HG02610 (cell line): ENCODE measurements at regions not wholly inside any gene's neighbourhood (a gene's known extent, or its start where the extent isn't known, plus 50 kb on each side); places are given as distances from the start of the nearest gene placed in this dataset.
"Not testable (repeated sequence)": the region's sequence is repeated elsewhere in the genome, so short reads cannot be mapped to it uniquely, and the experiment has no call there.

ENCODE experiments used
- ATAC-seq: cut with Tn5 transposase; IDR thresholded peaks from one replicate; pipeline ENCODE4 v1.9.1; 2021; ENCODE audit warnings: mild to moderate bottlenecking, moderate library complexity; ENCODE audit not compliant: unreplicated experiment

DNA sequence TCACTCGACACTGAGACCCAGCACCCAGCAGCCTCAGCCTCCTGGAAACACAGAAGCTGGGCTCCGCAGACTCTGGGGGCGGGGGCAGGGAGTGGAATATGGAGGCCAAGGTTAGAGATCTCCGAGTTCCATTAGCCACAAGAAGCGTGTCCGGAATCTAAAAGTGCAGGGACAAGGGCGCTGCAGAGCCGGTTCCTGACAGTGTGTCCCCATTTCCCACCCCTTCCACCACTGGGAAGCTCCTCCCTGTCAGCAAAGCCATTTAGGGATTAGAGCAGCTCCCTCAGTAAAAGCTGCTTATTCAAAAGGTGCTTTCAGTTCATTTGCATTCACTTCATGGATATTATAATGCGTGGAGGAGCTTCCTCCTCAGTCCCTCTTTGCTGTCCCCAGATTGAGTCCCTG lies 74.1 kb upstream of the HSPA9 start:
- ATAC-seq: peak; percentile 51

DNA sequence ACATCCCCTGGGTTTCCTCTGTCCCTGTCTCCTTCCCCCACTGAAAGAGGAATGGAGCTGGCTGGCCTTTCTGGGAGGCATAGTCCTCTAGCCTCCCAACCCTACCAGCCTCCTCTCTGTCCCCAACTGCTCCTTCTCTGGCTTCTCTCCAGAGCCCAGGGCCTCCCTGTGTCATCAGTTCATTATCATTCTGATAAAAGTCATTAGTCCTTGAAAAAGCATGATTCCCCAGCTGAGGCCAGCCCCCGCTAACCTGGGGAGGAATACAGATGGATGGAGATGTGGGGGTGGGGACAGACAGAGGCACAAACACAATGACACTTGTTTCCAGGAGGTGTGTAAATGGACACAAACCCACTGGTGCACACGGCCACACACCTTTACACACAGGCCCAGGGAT lies 73.6 kb upstream of the HSPA9 start:
- ATAC-seq: no peak

DNA sequence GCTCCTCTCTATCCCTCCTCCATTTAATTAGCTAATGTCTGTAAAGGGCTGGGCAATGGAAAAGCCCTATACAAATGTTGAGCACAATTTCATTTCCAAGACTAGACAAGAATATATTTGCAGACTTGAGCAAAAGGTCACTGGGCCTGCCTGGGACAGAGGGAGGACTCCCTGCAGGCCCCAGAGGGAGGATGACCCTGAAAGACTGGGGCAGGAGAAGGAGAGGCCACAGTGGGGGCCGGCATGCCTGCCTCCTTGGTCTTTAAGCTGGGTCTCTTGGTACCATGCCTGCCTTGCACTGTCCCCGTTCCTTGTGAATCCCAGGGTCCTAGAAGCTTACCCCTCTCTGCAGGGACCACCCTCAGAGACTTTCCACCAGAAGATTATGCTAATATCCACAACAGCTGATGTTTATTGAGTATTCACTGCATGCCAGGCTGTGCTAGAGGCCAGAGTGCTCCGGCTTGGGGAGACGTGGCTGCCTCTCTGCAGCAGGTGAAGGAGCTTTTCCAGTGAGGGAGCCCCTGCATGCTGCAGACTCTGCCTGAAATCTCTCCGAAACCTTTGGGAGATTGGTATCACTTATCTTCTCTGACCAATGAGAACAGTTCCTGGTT lies 72.7 kb upstream of the HSPA9 start:
- ATAC-seq: no peak

DNA sequence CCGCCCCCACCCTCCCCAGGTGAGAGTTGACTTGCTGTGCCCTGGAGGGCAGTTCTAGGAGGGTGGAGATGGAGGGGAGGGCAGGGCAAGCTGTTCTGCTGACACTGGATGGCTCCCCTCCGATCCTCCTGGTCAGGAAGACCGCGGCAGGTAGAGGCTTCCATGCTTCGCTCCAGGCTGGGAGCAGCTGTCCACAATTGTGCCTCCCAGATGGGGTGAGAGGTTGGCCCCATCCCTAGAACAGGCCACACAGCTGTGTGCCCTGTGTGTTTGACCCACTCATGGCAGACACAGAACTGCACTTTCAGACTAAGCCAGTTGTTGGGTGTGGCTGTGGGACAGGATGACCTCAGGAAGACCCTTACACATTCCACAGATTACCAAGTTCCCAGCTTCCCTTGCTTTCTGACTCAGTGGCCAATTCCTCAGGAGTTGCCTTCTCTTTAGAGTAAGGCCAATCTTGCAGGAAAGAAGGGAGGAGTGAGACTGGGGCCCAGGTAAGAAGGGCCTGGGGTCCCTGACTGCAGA lies 72.1 kb upstream of the HSPA9 start:
- no peak for ATAC-seq

DNA sequence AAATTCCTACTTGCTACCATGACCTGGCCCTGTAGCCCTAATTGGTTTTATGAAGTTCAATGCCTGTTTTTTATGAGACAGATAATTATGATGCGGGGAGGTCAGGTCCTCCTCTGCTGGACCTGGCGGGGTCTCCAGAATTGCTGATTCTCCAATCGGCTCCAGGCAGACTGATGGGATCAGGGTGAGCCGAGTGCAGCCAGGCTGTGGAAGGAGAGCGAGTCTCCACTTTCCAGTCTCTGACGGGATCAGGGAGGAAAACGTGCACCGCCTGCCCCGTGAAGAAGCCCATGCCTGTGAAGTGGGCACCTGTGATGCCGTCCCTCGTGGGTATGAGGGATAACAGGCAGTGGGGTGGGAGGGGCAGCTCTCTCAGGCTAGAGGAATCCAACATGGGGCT lies 71.5 kb upstream of the HSPA9 start:
- no peak for ATAC-seq

DNA sequence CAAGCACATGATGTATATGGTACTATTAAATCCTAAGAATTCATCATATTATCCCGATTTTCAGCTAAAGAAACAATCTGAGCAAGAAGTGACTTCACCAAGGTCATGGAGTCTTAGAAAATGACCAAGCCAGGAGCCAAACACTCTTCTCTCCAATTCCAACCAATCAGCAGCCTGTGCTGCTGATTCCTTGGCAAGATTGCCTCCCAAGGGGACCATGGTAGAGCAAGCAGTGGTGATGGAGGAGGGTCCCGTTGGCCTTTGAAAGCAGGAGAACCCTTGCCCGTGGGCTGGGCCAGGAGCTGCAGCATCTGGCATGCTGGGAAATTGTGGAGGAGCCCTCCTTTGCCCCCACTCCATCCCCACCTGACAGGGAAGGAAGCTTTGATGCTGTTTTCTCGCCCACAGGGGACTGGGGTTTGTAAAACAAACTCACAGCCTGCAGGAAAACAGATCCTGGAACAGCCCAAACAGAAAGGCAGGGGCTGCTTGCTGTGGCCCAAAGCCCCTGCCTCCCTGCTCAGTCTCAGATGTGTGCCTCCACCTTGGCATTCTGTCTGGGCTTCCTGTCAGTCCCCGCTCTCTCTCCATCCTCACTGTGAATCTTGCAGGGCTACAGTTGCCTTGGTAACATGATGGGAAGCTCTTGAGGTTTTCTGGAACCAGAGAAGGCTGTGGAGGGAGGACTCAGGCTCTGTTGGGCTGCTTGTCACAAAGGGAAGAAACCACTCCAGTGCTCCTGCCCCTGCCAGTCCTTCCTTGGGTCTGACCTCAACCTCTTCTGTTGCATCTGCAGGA lies 70.8 kb upstream of the HSPA9 start:
- no peak for ATAC-seq

DNA sequence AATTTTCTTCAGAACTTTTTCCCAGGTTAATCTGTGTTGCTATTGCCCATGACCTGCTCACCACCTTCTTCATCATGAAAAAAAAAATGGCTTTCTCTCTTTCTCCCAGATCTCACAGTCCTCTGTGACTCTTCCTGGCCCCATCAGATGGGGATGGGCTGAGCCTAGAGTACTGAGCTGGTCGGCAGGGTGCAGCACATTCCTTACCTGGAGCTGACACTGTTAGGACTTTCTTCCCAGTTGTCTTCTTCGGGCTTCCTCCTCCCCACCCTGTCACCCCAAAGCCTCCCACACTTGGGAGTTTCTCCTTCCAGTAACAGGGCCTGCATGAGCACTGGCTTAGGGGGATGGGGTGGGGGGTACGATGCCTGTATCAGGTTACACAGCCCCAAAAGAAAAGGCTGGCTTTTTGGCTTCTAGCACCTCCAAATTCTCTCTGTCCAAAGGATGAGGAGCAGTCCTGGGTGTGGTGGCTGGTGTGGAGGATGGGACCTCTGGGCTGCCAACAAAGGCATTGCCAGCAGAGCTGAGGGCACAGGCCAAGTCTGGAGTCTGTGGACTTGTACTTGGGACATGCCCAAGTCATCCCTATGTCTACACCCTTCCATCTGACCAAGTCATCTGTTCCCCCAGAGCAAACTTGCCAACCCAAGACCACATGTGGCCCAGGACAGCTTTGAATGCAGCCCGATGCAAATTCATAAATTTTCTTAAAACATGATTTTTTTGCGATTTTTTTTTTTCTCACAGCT lies 68.0 kb upstream of the HSPA9 start:
- no peak for ATAC-seq

DNA sequence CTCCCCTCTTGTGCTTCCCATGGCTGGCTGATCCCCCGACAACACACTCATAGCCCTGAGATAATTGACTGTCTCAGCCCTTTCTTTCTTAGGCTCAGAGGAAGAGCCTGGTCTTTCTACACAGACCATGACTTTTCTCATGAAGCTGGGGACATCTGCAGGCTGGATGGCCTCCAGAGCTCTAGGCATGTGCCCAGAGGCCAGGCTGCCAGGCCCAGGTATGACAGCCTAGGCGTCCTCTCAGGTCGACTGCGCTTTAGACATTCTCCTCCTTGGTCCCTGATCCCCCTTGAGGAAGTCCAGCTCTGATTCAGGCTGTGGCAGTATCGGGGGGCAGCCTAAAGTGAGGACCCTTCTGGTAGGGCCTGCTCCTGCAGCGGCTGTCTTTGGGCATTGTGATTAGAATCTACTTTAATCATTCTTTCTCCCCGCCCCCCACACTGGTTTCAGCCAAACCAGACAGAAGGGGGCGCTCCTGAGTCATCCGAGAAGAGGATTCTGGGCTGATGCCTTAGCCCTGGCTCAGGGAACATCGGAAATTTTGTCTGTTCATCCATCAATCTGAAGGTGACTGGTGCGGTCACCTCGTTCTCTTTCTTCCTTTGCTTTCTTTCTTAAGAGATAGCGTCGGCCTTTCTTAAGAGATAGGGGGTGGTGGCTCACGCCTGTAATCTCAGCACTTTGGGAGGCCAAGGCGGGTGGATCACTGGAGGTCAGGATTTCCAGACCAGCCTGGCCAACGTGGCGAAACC lies 66.5 kb upstream of the HSPA9 start:
- ATAC-seq: no peak

DNA sequence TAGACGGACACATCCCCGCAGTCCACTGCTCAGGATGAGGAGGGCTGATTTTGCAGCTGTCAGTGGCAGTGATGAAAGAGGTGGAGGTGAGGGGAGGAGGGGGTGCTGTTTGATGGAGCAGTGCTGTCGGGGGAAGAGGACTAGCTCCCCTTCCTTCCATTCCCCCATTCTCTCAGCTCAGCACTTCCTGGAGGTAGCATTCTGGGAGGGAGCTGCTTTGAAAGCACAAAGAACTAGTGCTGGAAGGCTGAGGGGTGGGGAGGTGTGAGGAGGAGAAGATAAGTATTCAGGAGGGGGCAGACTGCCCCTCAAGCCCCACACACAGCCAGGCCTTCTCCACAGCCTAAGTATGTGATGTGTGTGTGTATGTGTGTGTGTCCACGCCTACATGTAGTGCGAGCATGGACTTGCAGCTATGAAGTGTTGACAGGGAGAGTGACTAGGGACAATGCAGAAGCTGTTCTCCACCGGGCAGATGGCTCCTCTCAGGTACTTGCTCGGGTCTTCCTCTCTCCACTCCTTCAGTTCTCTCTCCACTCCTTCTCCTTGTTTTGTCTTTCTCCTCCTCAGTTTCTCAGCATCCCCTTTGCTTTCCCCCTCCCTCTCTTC lies 65.5 kb upstream of the HSPA9 start:
- no peak for ATAC-seq

DNA sequence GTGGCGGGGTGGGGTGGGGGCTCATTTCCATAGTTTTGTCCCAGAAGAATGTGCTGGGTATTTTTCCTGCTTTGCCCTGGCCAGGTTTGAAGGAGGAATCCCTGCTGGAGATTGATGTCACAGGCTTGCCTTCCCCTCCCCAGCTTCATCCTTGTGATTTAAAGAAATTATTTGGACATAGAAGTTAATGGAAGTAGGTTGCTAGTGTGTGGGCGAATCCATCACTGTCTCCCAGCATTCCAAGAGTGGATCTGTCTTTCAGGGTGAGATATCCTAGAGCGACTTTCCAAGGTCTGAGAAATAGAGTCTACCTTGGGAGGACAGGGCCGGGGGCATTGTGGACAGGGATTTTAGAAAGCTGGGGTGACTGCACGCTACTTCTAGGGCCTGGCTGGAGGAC lies 64.9 kb upstream of the HSPA9 start:
- ATAC-seq: no peak

DNA sequence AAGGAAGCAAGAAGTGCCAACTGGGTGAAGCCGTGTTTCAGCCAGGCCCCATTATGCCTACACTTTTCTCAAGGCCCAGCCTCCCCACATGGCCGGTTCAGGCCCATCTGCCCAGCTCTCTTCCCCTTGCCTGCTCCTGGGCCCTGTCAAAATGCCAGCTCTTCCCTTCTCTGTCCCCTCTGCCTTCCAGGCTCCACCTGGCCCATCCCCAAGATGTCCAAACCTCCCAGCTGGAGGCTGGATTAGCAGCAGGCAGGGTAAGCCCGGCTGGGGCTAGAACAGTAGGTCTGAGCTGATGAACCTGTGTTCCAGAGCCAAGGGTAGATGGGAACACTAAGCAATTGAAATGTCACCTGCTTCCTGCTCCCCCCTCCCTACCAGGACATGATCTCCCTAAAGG lies 64.1 kb upstream of the HSPA9 start:
- ATAC-seq: no peak

DNA sequence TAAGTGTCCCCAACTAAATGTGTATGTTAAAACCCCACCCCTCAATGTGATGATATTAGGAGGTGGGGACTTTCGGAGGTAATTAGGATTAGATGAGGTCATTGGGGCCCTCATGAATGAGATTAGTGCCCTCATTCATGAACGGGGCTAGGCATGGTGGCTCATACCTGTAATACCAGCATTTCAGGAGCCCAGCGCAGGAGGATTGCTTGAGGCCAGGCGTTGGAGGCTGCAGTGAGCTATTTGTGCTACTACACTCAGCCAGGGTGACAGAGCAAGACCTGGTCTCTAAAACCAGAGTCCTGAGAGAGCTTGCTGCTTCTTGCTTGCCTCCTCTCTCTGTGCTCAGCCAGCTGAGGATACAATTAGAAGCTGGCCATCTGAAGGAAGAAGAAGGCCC lies 62.1 kb upstream of the HSPA9 start:
- no peak for ATAC-seq

DNA sequence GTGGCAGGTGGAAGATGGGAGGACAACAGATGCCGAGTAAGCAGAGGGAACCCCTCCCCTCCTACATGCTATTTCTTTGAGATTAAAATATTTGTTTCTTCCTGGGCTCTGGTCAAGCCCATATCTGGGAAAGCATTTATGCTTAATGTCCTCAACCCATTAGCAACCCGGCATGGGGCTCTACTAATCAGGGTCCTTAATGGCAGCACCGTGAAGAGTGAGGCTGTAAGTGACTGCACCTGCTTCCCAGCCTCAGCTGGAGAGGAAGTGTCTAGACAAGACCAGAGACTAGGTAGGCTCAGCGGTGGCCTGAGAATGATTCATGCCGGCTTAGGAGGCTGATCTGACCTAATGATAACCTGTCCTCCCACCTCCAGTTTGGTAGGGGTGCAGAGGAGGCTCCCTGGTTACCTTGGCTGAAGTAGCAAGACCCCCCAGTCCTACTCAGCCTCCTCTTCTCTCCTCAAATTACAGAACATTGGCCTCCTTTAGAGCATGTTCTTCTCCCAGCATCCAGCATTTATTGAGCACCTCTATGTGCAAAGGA lies 61.3 kb upstream of the HSPA9 start:
- ATAC-seq: no peak

DNA sequence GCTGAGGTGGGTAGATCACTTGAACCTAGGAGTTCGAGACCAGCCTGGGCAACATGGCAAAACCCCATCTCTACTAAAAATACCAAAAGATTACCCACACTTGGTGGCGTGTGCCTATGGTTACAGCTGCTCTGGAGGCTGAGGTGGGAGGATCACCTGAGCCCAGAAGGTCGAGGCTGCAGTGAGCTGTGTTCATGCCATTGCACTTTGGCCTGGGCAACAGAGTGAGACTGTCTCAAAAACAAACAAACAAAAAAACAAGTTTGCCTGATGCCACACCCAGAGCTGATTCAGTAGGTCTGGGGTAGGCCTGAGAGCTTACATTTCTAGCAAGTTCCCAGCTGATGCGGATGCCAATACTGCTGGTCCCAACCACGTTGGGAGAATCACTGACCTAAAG lies 60.5 kb upstream of the HSPA9 start:
- no peak for ATAC-seq

DNA sequence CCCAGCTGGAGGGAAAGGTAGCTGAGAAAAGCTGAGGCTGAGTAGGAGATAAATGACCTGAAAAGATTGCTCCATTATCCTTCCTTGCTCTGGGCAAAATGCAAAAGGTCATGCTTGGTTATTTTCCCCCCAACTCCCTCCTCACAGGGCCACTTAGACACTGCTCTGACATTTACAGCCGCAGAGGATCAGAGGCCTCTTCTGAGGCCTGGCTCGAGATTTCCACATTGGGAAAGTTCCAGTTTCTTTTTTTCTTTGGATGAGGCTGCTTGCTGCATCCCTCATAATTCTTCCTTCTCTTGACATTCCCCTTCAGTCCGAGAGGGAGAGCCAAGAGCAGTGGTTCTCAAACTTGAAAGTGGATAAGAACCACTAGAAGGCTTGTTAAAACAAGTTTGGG lies 60.1 kb upstream of the HSPA9 start:
- ATAC-seq: no peak

DNA sequence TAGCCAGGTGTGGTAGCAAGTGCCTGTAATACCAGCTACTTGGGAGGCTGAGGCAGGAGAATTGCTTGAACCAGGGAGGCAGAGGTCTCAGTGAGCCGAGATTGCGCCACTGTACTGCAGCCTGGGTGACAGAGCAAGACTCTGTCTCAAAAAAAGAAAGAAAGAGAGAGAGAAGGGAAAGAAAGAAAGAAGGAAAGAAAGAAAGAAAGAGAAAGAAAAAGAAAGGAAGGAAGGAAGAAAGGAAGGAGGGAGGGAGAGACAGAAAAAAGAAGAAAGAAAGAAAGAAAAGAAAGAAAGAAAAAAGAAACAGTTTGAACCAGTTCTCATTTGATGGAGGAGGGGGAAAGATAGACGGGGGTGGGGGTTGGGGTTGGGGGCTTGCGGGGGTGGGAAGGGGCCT lies 59.6 kb upstream of the HSPA9 start:
- not testable (repeated sequence) for ATAC-seq

DNA sequence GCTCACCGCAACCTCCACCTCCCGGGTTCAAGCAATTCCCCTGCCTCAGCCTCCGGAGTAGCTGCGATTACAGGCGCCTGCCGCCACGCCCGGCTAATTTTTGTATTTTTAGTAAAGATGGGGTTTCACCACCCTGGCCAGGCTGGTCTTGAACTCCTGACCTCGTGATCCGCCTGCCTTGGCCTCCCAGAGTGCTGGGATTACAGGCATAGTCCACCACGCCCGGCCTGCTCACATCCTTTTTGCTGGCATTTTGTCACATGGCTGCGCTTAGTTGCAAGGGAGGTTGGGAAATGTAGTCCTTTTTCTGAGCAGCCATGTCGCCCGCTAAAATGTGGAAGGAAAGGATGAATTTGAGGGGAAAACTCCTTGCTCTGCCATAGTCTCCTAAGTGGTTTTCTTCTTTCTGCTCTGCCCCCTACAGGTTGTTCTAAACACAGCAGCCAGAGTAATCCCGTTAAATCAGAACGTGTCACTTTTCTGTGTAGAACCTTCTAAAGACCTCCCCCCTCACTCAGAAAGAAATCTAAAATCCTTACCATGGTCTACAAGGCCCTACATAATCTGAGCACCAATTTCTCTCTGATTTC lies 57.8 kb upstream of the HSPA9 start:
- ATAC-seq: no peak

DNA sequence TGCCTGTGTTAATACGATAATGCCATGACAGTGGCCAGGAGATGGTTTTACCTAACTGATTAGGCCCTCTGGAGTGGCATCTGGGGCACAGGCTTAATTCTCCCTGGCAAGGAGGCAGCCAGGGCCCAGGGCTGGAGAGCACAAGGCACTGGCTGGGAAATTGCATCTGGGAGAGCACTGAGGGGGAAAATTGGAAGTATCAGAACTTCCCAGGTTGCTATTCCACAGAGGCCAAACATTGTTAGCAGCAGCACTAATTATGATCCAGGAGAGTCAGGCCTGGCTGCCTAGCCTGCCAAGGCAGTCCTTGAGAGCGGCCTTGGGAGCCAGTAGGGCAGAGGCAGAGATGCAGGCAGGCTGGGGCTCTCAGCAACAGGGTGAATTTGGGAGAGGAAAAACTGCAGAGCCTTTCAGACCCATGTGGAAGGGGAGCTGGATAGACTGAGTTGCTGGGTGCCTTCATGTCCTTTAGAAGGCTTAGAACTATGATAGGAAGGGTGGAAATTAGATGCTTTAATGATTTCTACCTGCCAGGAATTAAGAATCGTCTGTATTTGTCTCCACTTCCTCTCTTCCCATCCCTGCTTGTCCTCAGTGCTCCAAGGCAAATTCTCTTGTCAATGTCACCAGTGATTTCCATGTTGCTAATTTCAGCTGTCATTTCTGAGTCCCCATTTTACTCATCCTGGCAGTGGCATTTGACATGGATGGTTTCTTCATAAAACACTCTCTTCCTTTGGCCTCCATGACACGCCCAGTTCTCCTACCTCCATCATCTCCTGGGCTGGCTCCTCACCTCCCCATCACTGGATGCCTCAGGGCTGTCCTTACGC lies 56.1 kb upstream of the HSPA9 start:
- no peak for ATAC-seq

DNA sequence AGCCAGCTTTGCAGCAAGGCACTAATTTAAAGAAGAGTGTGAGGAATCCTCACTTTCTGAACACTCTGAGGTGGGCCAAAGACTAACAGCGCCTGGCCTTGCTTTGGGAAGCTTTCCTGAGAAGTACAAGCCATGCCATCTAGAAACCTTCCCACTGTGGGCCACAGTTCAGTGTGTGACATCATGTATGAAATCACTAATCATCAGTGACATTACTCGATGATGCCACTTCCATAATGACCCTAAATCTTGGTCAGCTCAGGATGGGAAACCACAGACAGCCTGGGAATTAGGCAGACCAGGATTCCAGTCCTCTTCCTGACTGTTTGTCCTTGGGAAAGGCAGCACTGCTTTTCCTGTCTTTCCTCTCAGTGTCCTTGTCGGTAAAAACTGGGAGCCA lies 54.2 kb upstream of the HSPA9 start:
- ATAC-seq: no peak
